ACHN (cell line): ENCODE measurements at regions not wholly inside any gene's neighbourhood (a gene's known extent, or its start where the extent isn't known, plus 50 kb on each side); places are given as distances from the start of the nearest gene placed in this dataset.
"Not testable (repeated sequence)": the region's sequence is repeated elsewhere in the genome, so short reads cannot be mapped to it uniquely, and the experiment has no call there.

Source experiments
- DNase-seq: peaks from one replicate; pipeline ENCODE4 v3.0.0-alpha.2; 2015
- in situ Hi-C: cut with HindIII; loops from 2 replicates; pipeline ENCODE4 v1.10.0; 2017; ENCODE audit warnings: low sequenced_read_pairs, low pct_ligation_motif_present, low pct_unique_long_range_greater_than_20kb

GRCh38 chr7:68691261-68692216 lies 906.7 kb upstream of the AUTS2 start:
- DNase-seq: no peak
- in situ Hi-C loops: no loop called here

- in situ Hi-C loops: no loop called here
- no peak for DNase-seq
Observed at GRCh38 chr7:68692511-68692910, 905.8 kb upstream of the AUTS2 start.

GRCh38 chr7:68694656-68695055 lies 903.6 kb upstream of the AUTS2 start:
- no peak for DNase-seq
- in situ Hi-C loops: no loop called here

GRCh38 chr7:68697796-68698280 lies 900.4 kb upstream of the AUTS2 start:
- in situ Hi-C loops: no loop called here

GRCh38 chr7:68699090-68699711 lies 899.1 kb upstream of the AUTS2 start:
- in situ Hi-C loops: no loop called here
- DNase-seq: peak; percentile 25

More at GRCh38 chr7:68697796-68698280, 900.4 kb upstream of the AUTS2 start:
- no peak for DNase-seq

GRCh38 chr7:68700414-68700813 lies 897.9 kb upstream of the AUTS2 start:
- no peak for DNase-seq
- in situ Hi-C loops: no loop called here

- DNase-seq: peak; percentile 49
- in situ Hi-C loops: no loop called here
Observed at GRCh38 chr7:68706291-68706690, 892.0 kb upstream of the AUTS2 start.

GRCh38 chr7:68707159-68707558 lies 891.1 kb upstream of the AUTS2 start:
- no peak for DNase-seq
- in situ Hi-C loops: no loop called here

GRCh38 chr7:68707958-68708357 lies 890.3 kb upstream of the AUTS2 start:
- no peak for DNase-seq
- in situ Hi-C loops: no loop called here

- in situ Hi-C loops: no loop called here
- DNase-seq: no peak
Observed at GRCh38 chr7:68712956-68713495, 885.2 kb upstream of the AUTS2 start.

- in situ Hi-C loops, DNase-seq: not testable (repeated sequence)
Observed at GRCh38 chr7:68714135-68714534, 884.1 kb upstream of the AUTS2 start.

- no peak for DNase-seq
- in situ Hi-C loops: no loop called here
Observed at GRCh38 chr7:68715907-68716306, 882.4 kb upstream of the AUTS2 start.

- in situ Hi-C loops: no loop called here
- DNase-seq: no peak
Observed at GRCh38 chr7:68717176-68717575, 881.1 kb upstream of the AUTS2 start.

GRCh38 chr7:68718097-68718551 lies 880.2 kb upstream of the AUTS2 start:
- in situ Hi-C loops: no loop called here
- no peak for DNase-seq

GRCh38 chr7:68720697-68721096 lies 877.6 kb upstream of the AUTS2 start:
- in situ Hi-C loops: no loop called here
- DNase-seq: no peak

- in situ Hi-C loops: no loop called here
- no peak for DNase-seq
Observed at GRCh38 chr7:68722044-68722443, 876.2 kb upstream of the AUTS2 start.

- in situ Hi-C loops: no loop called here
- no peak for DNase-seq
Observed at GRCh38 chr7:68724965-68725364, 873.3 kb upstream of the AUTS2 start.

- DNase-seq: no peak
- in situ Hi-C loops: no loop called here
Observed at GRCh38 chr7:68725843-68726785, 872.2 kb upstream of the AUTS2 start.
